GM13977 (cell line): ENCODE measurements at regions not wholly inside any gene's neighbourhood (a gene's known extent, or its start where the extent isn't known, plus 50 kb on each side); places are given as distances from the start of the nearest gene placed in this dataset.

Experiments
- DNase-seq: peaks from one replicate; pipeline ENCODE4 v3.0.0; 2012; ENCODE audit warnings: low spot score
- CTCF ChIP-seq: IDR thresholded peaks from 2 replicates; pipeline ENCODE4 v1.5.1; 2012; ENCODE audit warnings: mild to moderate bottlenecking, control low read depth; ENCODE audit not compliant: insufficient read depth; ENCODE audit errors: extremely low read depth, missing control alignments
- in situ Hi-C: fragments of 300-500 bp; cut with MboI; formaldehyde crosslinking; loops from one replicate; pipeline ENCODE4 v1.12.0; 2022; ENCODE audit warnings: low sequenced_read_pairs, low pct_unique_long_range_greater_than_20kb, mixed read lengths, inconsistent platforms; ENCODE audit not compliant: unreplicated experiment

- no peak for DNase-seq
- no peak for TF ChIP-seq CTCF
- in situ Hi-C loops = no loop called here
These were observed 1159.3 kb upstream of the TENM3 start for GRCh38 chr4:181083757-181084361.

DNA sequence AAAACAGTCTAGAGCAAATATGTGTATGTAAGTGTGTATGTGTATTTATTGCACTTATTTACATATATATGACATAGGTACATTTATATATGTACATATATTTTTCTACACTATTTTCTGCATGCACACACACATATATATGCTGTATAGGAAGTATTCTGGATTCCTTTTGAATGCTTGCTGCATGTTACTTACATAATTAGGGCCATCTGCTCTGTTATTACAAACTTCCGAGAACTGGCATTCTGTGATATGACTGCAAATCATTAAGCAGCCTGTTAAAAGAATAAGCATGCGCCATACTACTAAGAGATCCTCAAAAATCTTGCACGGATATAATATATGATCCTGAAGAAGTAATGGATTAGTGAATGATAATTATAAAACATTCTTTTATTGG is 1157.6 kb upstream of the TENM3 start:
- in situ Hi-C loops = no loop called here

DNA sequence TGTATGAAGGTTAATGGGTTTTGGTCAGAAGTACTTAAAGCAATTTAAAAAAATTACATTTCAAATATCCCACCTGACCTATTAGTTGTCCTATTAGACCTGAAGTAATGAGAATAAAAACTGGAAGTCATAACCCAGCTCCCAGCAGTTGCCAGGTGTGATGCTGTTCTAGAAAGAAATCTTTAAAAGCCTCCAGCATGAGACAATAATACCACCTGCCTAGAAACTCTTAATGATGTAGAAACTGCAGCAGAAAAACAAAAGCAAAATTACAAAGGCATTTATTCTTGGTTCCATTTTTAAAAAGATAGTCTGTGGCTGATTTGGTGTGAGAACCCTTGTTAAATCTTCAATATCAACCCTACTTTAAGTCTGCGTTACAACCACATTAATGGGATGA is 1137.7 kb upstream of the TENM3 start:
- in situ Hi-C loops = no loop called here
- no peak for DNase-seq
- TF ChIP-seq CTCF = no peak

More for the DNA sequence above, 1157.6 kb upstream of the TENM3 start:
- DNase-seq = no peak
- no peak for TF ChIP-seq CTCF

- TF ChIP-seq CTCF = no peak
These were observed 1136.8 kb upstream of the TENM3 start for GRCh38 chr4:181106398-181106797.

GRCh38 chr4:181108237-181108636 is 1135.0 kb upstream of the TENM3 start:
- no peak for TF ChIP-seq CTCF
- DNase-seq = no peak
- in situ Hi-C loops = no loop called here

More at GRCh38 chr4:181106398-181106797, 1136.8 kb upstream of the TENM3 start:
- DNase-seq = no peak
- in situ Hi-C loops = no loop called here

- in situ Hi-C loops = no loop called here
- no peak for TF ChIP-seq CTCF
- no peak for DNase-seq
These were observed 1124.0 kb upstream of the TENM3 start for GRCh38 chr4:181119186-181119585.
